ENCODE measurements at regions not wholly inside any gene's neighbourhood (a gene's known extent, or its start where the extent isn't known, plus 50 kb on each side); places are given as distances from the start of the nearest gene placed in this dataset.

GRCh38 chr4:124483048-124483906 is 229.3 kb downstream of the ANKRD50 start:
- TF ChIP-seq CTCF (IDR thresholded peaks at IDR 0.05) (no peak), POLR2A (IDR thresholded peaks at IDR 0.05) (no peak)

Data from sigmoid colon (tissue), 3 donors.